Lower lobe of right lung (tissue), 2 donors: ENCODE measurements at regions not wholly inside any gene's neighbourhood (a gene's known extent, or its start where the extent isn't known, plus 50 kb on each side); places are given as distances from the start of the nearest gene placed in this dataset.
A peak's percentile ranks its signal among the peaks of the same experiment; 100 is the strongest.

Experiments used
- ATAC-seq, 2 donors: fragments of 200-7000 bp; cut with Tn5 transposase; one replicate each; pipeline ENCODE4 v1.9.1; 2020 to 2022; ENCODE audit warnings: mild to moderate bottlenecking in 2 of 2, moderate library complexity in 2 of 2
- DNase-seq: peaks from one replicate; pipeline ENCODE4 v3.0.0-alpha.2; 2020
- H3K27ac ChIP-seq: fragments of 200-600 bp; one replicate; pipeline ENCODE4 v1.8.0; 2022
- H3K27me3 ChIP-seq: fragments of 200-600 bp; one replicate; pipeline ENCODE4 v1.8.0; 2022; ENCODE audit warnings: low read depth
- H3K36me3 ChIP-seq: fragments of 200-600 bp; one replicate; pipeline ENCODE4 v1.8.0; 2022; ENCODE audit warnings: mild to moderate bottlenecking
- H3K4me1 ChIP-seq: fragments of 200-600 bp; one replicate; pipeline ENCODE4 v1.8.0; 2022
- H3K4me3 ChIP-seq: fragments of 200-600 bp; one replicate; pipeline ENCODE4 v1.8.0; 2022; ENCODE audit warnings: mild to moderate bottlenecking
- H3K9me3 ChIP-seq: fragments of 200-600 bp; one replicate; pipeline ENCODE4 v1.8.0; 2022
- CTCF ChIP-seq: fragments of 200-600 bp; IDR thresholded peaks from one replicate; pipeline ENCODE4 v1.8.0; 2022; ENCODE audit warnings: antibody characterized with exemption, mild to moderate bottlenecking
- intact Hi-C: fragments of 100-400 bp; cut with DNase I; formaldehyde crosslinking; loops from one replicate; pipeline ENCODE4 v1.11.0; 2022
- donor health status: DM: no; HTN: yes; CAD: no; lungs with severe emphysema.

DNA sequence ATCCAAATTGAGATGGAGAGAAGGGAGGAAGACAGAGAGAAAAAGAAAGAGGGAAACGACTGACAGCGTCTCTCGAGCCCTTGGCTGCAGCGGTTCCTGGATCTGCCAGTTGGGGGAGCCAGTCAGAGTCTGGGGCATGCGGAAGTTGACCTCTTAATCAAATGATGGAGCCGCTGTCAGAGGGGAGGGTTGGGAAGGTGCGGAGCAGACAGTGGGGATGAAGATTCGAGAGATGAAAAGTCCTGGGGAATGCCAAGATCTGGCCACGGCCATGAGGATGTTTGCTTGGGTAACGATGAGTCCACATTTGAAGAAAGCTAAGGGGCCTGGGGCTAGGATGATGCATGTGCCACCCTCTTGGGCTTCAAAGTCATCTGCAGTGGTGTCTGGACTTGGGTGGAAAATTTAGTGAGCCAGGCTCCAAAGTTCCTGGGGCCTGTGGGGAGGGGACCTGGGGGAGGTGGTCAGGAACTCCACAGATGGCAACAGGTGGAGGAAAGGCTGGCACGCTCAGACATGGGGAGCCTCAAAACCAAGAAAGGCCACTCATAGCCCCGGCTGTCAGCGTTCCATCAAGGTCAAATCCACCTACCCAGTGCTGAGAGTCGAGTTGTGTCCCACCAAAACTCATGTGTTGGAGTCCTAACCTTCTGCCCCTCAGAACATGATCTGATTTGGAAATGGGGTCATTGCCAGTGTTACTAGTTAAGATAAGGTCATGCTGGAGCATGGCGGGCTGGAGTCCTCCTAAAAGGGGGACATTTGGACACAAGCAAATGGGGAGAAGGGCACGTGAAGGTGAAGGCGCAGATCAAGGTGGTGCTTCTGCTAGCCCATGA, 200.1 kb downstream of the NDUFA10 start:
- Histone ChIP-seq H3K4me1 (peaks cover 1% of the 10 kb centered on the region), H3K9me3 (no peaks in the 10 kb centered on the region), H3K4me3 (no peak overlapping the region), H3K36me3 (no peaks in the 10 kb centered on the region), H3K27me3 (no peaks in the 10 kb centered on the region), H3K27ac (no peak overlapping the region)
- DNase-seq (no peak), ATAC-seq (no peak)
- intact Hi-C loops, result no loop called here
- no peak for TF ChIP-seq CTCF

- DNase-seq (no peak), ATAC-seq (peak in 1 of 2 donors; percentile 53)
- intact Hi-C loops, result no loop called here
- Histone ChIP-seq H3K4me1 (no peaks in the 10 kb centered on the region), H3K27me3 (no peaks in the 10 kb centered on the region), H3K4me3 (no peak overlapping the region), H3K27ac (no peak overlapping the region), H3K36me3 (no peaks in the 10 kb centered on the region), H3K9me3 (no peaks in the 10 kb centered on the region)
- TF ChIP-seq CTCF, result no peak
These were observed 201.0 kb downstream of the NDUFA10 start for GRCh38 chr2:239824046-239824694.

DNA sequence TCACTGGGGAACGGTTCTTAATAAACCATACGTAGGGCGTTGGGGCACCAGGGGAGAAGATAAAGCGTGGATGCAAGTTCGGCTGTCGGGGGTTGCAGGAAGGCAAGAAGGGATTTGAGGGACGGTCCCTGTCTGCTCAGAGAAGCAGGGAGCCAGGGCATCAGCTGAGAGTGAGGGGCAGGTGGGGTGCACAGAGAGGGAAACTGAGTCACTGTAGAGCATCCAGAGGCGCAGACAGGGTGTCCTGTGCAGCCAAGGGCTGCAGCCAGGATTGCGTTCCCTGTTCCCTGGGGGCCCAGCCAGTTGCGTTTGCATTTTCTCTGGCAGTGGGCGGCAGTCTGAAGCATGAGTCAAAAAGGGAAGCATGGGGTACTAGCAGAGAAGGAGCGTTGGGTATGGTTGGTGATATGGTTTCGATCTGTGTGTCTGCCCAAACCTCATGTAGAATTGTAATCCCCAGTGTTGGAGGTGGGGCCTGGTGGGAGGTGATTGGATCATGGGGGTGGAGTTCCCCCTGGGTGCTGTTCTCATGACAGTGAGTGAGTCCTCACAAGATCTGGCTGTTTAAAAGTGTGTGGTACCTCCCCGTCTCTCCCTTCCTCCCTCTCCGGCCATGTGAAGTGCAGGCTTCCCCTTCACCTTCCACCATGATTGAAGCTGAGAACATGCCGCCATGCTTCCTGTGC, 202.9 kb downstream of the NDUFA10 start:
- DNase-seq (no peak), ATAC-seq (no peak)
- no peak overlapping the region for H3K27ac ChIP-seq
- H3K27me3 ChIP-seq, result no peaks in the 10 kb centered on the region
- H3K9me3 ChIP-seq, result no peaks in the 10 kb centered on the region
- TF ChIP-seq CTCF, result no peak
- no peak overlapping the region for H3K4me3 ChIP-seq
- no peaks in the 10 kb centered on the region for H3K4me1 ChIP-seq
- no peaks in the 10 kb centered on the region for H3K36me3 ChIP-seq
- intact Hi-C loops, result no loop called here

DNA sequence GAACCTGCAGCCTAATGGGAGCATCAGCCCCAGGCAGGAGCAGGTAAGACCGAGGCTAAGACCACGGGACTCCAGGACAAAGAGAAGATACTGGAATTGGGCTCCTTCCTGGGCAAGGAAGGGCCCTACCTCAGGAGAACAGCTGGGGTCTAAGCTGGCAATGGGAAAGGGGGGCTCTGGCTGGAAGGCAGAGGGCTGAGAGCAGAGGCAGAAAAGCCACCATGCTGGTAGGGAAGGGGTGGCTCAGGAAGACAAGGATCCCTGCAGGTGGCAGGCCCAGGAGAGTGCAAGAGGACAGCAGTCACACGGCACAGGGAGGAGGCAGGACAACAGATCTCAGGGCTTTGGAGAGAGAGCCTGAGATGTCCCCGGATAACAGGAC, 203.5 kb downstream of the NDUFA10 start:
- intact Hi-C loops, result no loop called here
- Histone ChIP-seq H3K9me3 (no peaks in the 10 kb centered on the region), H3K4me3 (no peak overlapping the region), H3K27me3 (no peaks in the 10 kb centered on the region), H3K4me1 (no peaks in the 10 kb centered on the region), H3K36me3 (no peaks in the 10 kb centered on the region), H3K27ac (no peak overlapping the region)
- TF ChIP-seq CTCF, result no peak
- ATAC-seq (no peak), DNase-seq (no peak)

GRCh38 chr2:239820836-239821693, 204.1 kb downstream of the NDUFA10 start:
- Histone ChIP-seq H3K36me3 (no peaks in the 10 kb centered on the region), H3K27me3 (no peaks in the 10 kb centered on the region), H3K9me3 (no peaks in the 10 kb centered on the region), H3K4me1 (no peaks in the 10 kb centered on the region), H3K27ac (no peak overlapping the region), H3K4me3 (no peak overlapping the region)
- intact Hi-C loops, result no loop called here
- no peak for TF ChIP-seq CTCF
- ATAC-seq (no peak), DNase-seq (no peak)
